Hindlimb muscle (tissue), 1 donor: ENCODE measurements at regions not wholly inside any gene's neighbourhood (a gene's known extent, or its start where the extent isn't known, plus 50 kb on each side); places are given as distances from the start of the nearest gene placed in this dataset.
"Not testable (repeated sequence)": the region's sequence is repeated elsewhere in the genome, so short reads cannot be mapped to it uniquely, and the experiment has no call there.

Source experiments
- DNase-seq: peaks from one replicate; pipeline ENCODE4 v3.0.0-alpha.2; 2013

DNA sequence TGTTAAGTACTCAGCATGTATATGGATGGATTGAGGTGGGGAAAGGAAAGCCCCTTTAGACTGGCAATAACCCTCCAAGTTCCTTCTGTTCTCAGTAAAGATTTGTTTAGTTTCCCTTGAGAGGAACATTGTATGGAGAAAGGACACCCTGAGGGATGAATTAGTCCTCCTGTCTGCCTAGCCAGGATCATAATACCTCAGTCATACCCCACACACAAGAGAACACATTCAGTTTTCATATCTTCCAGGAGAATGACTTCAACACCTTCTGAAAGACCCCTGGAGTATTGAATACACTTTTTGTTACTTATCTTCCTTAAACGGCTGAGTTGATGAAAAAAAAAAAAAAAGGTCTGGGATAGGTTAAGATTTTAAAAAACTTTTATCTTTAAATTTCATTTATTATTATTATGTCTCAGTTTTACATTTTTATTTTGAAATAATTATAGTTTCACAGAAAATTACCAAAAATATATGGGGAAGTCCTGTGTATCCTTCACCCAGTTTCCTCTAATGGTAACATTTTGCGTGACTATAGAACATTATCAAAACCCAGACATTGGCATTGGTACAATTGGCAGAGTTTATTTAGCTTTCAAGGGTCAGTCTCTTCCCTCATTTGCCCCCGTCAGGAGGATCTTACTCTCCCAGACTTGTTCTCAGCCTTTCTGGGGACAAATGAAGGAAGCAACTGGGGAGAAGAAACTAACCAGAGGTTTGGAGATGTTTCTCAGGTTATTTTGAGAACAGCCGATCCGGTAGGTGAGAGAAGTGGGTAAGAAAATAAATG is 88.0 kb downstream of the ACTBL2 start:
- DNase-seq, result no peak

DNA sequence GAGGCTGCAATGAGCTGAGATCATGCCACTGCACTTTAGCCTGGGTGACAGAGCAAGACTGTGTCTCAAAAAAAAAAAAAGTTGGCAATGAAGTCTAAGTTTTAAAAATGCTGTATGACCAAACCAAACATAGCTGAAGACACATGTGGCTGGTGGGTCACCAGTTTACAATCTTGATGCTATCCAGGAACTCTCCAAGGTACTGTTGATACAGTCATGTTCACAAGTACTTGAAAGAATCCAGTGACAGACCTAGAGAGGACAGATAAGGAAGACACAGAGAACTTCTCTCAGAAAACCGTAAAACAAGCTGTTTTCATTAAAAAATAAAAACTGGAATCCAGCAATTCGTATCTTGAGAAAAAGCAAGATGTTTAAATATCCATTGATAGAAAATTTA is 95.7 kb downstream of the ACTBL2 start:
- no peak for DNase-seq

DNA sequence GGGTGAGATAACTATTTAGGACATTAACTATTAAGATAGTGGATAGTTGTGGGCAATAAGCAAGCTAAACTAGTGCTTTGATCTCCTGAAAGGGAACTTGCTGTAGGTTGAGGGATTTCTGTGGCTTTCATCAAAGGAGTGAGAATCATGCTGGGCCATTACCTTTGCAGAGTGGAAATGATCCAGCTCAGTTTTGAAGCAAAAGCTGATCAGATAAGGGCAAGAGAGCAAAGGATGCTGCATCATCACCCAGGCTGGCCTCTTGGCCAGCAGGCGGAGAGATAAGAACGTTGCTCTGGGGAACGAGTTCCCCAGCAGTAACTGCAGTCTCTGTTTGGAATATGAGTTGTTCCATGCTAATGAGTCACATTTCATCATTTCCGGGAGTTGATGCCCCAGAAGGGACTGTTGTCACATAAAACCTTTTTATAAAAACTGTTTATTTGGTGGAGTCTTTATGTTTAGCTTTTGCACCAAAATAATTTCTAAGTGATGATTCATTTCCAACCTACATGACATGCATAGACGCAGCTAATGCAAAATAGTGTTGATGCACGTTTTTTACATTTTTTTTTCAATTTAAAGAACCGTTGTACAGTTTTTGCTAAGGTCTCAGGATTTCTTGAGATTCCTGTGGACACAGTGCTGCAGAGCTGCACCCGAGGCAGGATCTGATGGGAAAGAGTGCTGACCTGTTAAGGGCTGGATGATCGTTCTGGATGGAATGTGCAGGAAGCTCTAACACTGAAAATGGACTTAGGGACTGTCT is 99.3 kb downstream of the ACTBL2 start:
- no peak for DNase-seq

DNA sequence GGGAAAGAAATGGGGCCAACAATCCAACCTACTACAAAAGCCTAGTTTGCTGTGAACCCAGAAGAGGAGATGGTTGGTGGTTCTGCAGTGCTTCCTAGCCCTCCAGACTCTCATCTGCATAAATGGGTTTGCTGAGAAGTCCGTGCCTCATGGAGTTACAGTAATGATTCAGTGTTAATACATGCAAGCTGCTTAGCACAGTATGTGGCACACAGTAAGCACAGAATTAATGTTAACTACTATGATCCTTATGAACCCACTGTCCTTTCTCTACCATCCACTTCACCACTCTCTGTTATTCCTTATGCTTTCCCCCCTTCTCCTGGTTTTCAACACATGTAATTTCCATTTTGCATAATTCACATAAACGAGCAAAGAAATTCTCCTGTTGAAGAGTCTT is 100.0 kb downstream of the ACTBL2 start:
- DNase-seq, result no peak

DNA sequence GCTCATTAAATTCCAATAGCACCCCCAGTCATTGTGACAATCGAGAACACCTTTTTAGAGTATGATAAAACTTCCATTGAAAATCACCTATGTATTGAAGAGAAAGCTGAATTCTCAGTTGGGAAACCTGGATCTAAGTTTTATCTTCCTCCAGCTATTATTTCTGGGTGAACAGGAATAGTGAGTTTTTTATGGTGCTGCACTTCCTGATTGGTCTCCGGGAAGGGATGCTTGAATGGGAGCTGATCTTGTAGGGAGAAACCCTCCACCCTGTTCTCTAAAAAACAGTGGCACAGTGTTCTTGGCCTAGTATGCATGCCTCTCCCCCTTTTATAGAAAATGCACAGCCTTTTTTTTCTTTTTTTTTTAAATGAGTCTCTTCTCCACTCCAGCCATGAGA is 112.2 kb downstream of the ACTBL2 start:
- no peak for DNase-seq

DNA sequence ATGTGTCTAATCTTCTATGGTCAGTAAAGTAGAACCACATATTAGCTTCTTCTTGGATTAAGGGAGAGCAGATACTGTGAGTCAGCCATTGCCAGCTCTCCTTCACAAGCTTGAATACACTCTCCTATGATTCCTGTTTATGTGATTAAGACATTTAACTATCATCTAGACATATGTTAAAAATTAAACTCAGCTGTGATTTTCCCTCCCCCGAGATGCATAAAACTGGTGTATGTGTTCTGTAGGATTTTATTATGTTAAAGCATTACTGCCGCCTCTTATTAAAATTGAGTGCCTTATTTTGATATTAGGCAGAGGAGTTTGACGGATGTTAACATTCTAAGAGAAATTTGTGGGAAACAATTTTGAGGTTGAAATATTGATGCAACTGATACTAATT is 114.6 kb downstream of the ACTBL2 start:
- no peak for DNase-seq

DNA sequence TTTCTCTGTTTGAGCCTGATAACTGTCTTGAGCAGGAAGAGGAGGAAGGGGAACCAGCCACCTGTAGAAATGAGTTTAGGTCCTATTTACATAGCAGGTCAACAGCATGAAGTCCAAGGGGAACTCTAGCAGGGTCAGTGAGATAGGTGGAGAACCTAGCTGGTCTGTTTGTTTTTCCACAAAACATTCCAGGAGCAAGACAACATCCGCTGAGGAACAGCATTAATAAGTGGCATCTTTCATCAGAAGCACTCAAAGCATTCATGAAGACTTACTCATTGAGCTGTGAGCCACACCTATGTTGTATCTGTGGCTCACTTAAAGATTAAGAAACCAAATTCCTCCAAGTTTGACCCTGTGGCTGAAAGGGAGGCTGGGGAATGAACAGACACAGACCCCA is 115.9 kb downstream of the ACTBL2 start:
- DNase-seq, result no peak

DNA sequence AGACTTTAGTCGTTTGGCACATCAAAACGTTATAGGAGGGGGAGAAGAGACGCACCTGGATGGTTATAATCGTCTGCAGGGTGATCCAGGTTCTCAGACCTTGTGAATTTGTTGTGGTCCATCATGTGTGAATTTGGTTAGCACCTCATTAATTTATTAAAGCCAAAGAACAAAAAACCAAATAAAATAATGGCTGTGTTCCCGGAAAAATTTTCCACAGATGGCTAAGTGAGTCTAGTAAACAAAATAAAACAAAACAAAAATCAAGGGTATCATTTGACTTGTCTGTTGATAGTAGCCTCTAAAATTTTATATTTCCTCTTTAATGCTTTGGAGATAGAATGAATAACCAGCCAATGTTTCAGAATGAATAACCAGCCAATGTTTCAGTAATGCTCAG is 119.7 kb downstream of the ACTBL2 start:
- no peak for DNase-seq

DNA sequence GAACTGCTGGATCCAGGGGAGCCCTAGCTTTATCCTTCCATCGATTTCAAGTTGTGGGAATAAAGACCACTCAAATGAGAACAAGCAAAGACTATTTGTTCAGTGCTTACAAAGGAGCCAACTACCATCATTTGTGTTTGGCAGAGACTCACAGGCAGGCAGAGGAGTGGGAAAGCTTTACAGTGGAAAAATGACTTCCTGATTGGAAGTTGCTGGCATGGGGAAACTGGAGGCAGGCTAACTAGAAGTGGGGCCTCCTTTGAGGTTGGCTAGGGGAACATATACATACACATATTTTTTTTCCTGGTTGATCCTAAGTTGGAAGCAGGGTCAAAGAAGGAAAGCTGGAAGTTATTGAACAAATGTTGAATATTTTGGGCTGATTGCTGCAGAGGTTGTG is 121.7 kb downstream of the ACTBL2 start:
- no peak for DNase-seq

DNA sequence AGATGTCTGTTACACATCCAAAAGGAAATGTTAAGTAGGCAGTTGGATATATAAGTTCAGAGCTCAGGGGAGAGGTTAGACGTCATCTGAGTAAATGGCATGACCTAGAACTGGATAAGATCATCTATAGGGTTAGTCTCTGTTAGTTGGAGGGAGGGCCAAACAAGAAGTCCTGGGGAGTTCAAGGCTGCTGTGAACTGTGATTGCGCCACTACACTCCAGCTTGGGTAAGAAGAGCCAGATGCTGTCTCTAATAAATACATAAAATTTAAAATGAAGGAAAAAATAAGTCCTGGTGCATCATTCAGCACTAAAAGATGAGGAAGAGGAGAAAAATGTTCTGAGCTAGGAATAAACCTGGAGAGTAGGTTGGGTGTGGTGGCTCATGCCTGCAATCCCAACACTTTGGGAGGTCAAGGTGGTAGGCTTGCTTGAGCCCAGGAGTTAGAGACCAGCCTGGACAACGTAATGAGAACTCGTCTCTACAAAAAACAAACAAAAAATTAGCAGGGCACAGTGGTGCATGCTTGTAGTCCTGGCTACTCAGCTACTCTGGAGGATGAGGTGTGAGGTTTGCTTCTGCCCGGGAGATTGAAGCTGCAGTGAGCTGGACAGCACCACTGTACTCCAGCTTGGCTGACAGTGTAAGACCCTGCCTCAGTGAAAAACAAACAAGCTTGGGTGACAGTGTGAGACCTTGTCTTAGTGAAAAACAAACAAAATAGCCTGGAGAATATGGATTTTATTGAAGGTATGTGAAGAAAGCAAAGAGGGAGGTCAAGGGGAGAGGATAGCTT is 123.6 kb downstream of the ACTBL2 start:
- no peak for DNase-seq

DNA sequence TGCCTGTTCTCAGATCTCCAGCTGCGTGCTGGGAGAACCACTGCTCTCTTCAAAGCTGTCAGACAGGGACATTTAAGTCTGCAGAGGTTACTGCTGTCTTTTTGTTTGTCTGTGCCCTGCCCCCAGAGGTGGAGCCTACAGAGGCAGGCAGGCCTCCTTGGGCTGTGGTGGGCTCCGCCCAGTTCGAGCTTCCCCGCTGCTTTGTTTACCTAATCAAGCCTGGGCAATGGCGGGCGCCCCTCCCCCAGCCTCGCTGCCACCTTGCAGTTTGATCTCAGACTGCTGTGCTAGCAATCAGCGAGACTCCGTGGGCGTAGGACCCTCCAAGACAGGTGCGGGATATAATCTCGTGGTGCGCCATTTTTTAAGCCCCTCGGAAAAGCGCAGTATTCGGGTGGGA is 125.8 kb downstream of the ACTBL2 start:
- DNase-seq, result not testable (repeated sequence)

DNA sequence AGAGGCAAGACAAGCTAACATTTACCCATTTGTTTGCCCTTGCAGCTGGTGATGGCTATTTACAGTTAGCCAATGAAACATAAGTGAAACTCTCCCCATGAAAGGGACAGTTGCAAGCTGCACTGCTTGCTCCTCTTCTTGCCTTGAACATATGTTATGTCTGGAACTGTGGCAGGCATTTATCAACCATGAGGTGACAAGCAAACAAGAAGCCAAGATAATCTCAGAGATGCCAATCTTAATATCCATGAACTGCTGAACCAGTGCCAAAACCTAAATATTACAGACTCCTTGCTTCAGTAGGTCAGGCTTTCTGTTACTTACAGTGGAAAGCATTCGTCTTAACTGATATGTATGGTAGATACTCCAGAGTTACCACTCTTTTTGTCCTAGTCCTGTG is 133.4 kb downstream of the ACTBL2 start:
- no peak for DNase-seq

DNA sequence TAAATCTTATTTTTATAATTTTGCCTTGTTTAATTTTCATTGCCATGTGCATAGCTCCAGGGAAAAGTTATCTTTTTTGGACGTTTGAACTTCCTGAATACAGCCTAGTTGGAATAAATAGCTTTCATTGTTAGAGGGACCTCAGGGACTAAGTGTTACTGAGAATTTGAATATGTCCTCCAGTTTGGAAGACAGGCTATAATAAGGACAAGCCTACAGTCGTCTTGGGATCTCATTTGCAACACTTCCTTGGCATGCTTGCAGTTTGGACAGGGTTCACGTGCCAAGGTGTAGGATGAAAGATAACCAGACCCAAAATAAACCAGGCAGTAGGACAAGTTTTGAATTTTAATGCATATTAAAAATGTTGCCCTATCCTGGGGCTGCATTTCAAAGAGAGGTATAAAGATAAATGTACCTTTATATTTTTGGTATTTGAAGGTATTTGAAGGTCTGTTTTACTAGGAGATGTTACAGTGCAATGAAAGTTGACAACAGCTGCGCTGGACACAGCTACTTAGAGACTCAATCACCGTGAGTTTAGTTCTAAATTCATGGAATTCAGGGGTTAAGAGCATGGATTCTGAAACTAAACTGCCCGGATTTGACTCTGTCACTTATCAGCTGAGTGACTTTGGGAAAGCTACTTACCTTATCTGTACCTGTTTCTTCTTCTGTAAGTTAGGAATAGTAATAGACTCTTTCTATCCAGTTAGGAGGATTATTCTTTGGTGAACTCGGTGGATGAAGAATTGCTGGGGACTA is 134.1 kb downstream of the ACTBL2 start:
- DNase-seq, result no peak

DNA sequence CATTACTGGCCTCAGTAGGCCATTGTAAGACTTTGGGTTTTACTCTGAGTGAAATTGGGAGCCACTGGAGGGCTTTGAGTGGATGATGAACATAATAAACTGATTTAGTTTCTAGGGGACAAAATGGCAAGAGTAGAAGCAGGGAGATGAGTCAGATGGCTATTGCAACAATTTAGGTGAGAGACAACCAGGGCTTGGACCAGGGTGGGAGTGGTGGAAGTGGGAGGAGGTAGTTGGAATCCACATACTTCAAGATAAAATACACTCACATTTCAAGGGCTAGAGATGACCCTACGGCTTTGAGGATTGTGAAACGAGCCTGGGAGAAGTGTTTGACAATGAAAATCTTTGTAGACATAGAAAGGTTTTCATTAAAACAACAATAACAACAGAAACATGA is 136.3 kb downstream of the ACTBL2 start:
- DNase-seq, result no peak

DNA sequence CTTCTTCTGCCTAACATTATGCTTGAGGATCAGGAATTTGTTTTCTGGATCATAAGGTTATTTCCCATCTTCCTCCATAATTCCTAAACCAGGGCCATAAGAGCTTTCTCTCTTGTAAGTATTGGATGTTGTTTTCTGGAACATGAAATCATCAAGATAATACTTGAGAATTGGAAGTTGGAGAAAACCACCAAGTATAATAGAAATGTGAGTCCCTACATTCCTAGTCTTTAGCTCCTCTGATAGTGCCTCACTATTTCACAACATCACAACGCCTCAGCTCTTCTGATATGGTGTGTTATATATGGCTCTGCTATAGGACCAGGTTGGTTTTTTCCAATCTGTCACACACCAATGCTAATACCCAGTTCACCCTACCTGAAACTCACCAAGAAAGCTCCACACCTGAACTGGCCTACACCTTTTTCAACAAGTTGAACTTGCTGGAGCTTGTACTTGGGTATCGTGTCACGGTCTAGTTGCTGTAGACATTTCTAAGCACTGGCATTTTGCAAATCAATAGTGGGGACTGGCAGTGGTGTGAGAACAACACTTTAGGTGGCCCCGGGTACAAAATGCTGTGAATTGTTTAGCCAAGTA is 141.1 kb downstream of the ACTBL2 start:
- DNase-seq, result no peak

DNA sequence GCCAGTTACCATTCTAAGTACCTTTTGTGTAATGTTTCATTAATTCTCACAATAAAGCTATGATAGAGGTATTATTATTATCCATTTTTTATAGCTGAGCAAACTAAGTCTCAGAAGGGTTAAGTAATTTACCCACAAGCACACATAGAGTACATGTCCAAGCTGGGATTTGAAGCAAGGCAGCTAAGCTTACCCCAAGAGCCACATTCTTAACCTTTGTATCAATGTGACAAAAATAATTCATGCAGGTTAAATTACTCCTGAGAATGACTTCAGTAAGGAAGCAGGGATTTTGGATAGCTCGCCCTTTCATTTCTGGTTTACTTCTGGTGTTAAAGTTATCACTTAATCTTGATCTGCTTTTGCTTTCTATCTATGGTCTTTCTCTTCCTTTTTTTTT is 141.9 kb downstream of the ACTBL2 start:
- DNase-seq, result no peak

DNA sequence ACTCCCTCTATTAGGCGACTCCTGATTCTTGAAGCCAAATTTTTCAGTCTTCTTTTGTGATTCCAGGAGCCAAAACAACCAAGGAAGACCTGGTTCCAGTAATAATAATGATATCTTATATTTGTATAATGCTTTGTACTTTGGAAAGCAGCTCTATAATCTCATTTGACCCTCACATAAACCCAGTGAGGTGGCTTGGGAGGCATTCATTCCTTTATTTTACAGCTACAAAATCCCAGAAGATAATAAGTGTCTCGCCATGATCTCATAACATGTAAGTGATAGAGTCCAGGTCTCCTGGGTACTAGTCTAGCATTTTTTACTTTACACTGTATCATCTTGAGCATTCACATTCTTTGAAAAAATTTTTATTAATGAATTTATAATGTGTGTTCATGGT is 143.1 kb downstream of the ACTBL2 start:
- DNase-seq, result no peak

DNA sequence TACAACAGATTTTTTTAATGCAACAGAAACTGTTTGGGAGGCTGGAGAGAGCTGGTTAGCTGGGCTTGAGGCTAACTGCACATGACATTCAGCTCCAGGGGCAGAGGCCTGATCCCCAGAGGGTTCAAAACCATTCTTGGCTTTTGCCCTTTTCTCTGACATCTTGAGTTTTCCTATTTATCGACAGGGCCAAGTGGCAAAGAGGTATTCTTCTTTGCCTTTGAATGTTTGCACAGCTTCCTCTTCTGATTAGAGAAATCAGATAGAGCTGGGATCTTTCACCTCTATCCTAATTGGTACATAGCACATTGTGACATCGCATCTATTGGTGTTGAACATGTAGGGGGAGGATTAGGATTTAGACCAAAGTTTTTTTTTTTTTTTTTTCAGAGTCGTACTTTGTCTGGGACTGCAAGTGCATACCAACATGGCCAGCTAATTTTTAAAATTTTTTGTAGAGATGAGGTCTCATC is 143.7 kb downstream of the ACTBL2 start:
- no peak for DNase-seq

DNA sequence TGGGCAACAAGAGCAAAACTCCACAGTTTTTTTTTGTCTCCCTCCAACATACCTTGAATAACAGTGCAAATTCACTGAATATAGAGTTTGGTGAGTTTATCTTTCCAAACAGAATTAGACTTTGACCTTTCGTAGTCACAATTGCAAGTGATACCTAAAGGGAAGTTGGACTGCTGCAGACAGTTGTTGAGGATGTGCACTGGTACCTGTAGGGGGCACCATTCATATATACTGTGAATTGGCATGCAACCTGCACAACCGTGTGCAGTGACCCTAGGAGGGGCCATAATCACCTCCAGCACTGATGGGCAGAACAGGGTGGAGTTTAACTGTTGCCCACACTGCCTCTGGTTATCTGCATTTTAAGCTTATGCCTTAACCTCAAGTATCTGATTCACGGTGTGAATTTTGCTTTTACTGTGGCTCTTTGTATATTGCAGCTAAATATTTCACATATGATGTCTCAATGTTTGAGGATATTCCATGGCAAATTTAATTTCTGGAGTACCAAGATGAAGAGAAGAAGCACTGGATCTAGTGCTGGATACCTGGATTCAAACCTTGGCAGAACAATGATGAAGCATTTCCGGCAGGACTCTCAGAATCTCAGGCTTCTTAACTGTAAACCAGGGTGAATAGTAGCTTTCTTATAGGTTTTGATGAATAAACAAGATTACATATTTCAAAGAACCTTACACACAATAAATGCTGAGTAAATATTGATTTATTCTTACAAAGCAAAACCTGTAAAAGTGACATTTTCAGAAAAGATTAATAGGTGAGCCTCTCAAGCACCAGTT is 144.3 kb downstream of the ACTBL2 start:
- DNase-seq, result no peak

DNA sequence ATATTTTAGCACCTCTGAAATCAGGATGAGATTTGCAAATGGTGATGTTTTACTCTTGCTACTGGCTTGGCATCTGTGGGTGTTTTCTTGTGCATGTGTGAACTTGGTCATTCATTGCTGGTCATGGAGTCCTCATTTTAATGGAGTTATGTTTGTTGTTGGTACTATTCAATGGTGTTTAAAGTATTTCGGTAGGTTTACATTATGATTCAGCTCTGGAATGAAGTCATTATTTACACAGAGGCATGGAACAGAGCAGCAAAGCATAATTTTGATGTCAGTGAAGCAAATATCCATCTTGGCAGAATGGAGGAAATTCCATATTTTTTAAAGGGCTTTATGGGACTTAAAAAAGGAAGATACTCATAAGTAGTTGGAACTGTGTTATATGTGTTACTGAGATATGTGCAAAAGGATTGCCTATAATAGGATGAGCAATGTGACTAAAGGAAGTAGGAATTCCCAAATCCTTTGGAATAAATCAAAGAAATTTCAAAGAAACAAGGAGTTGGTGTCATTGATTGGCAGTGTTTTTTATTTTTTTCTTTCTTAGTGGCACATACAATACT is 147.4 kb downstream of the ACTBL2 start:
- DNase-seq, result no peak

DNA sequence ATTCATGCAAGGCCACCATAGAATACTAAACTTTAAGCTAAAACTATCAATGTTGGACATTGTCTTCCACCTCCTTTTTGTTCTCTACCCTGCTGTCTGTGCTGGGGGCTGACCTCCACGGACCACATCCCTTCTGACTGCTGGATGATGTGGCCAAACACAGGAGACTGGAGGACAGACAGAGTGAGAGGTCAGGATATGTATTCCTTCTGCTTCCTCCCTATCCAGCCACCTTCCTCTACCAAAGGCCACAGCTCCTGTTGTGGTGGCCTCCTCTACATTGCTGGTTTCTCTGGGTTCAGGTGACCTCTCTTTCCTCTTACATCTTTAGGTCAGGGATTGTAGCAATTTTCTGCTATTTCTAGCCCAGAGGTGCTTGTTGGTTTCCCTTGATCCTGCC is 148.1 kb downstream of the ACTBL2 start:
- DNase-seq, result no peak
